ENCODE measurements at regions not wholly inside any gene's neighbourhood (a gene's known extent, or its start where the extent isn't known, plus 50 kb on each side); places are given as distances from the start of the nearest gene placed in this dataset.

GRCh38 chr4:26020083-26020668 is 106.2 kb downstream of the SMIM20 start:
- DNase-seq (ENCODE audit: low read depth, low spot score): no peak

- no peak for DNase-seq (ENCODE audit: low read depth, low spot score)
These were observed 106.9 kb downstream of the SMIM20 start for GRCh38 chr4:26020881-26021280.

GRCh38 chr4:26021417-26022345 is 107.7 kb downstream of the SMIM20 start:
- no peak for DNase-seq (ENCODE audit: low read depth, low spot score)

- no peak for DNase-seq (ENCODE audit: low read depth, low spot score)
These were observed 108.6 kb downstream of the SMIM20 start for GRCh38 chr4:26022346-26023202.

- DNase-seq (ENCODE audit: low read depth, low spot score): no peak
These were observed 109.4 kb downstream of the SMIM20 start for GRCh38 chr4:26023203-26023972.

- DNase-seq (ENCODE audit: low read depth, low spot score): no peak
These were observed 110.1 kb downstream of the SMIM20 start for GRCh38 chr4:26024079-26024478.

GRCh38 chr4:26028133-26028792 is 114.2 kb downstream of the SMIM20 start:
- peak; percentile 61 for DNase-seq (ENCODE audit: low read depth, low spot score)

GRCh38 chr4:26028793-26029567 is 115.0 kb downstream of the SMIM20 start:
- DNase-seq (ENCODE audit: low read depth, low spot score): peak; percentile 72

- no peak for DNase-seq (ENCODE audit: low read depth, low spot score)
These were observed 115.6 kb downstream of the SMIM20 start for GRCh38 chr4:26029568-26030131.

- DNase-seq (ENCODE audit: low read depth, low spot score): peak; percentile 98
These were observed 116.2 kb downstream of the SMIM20 start for GRCh38 chr4:26030260-26030667.

- no peak for DNase-seq (ENCODE audit: low read depth, low spot score)
These were observed 116.8 kb downstream of the SMIM20 start for GRCh38 chr4:26030780-26031179.

- DNase-seq (ENCODE audit: low read depth, low spot score): no peak
These were observed 117.7 kb downstream of the SMIM20 start for GRCh38 chr4:26031704-26032103.

- DNase-seq (ENCODE audit: low read depth, low spot score): no peak
These were observed 118.1 kb downstream of the SMIM20 start for GRCh38 chr4:26032142-26032541.

- no peak for DNase-seq (ENCODE audit: low read depth, low spot score)
These were observed 118.8 kb downstream of the SMIM20 start for GRCh38 chr4:26032630-26033317.

GRCh38 chr4:26033389-26033788 is 119.4 kb downstream of the SMIM20 start:
- DNase-seq (ENCODE audit: low read depth, low spot score): no peak

GRCh38 chr4:26034849-26035248 is 120.8 kb downstream of the SMIM20 start:
- DNase-seq (ENCODE audit: low read depth, low spot score): no peak

- no peak for DNase-seq (ENCODE audit: low read depth, low spot score)
These were observed 121.9 kb downstream of the SMIM20 start for GRCh38 chr4:26035921-26036320.

GRCh38 chr4:26039639-26040359 is 125.8 kb downstream of the SMIM20 start:
- DNase-seq (ENCODE audit: low read depth, low spot score): no peak
